ENCODE measurements at regions not wholly inside any gene's neighbourhood (a gene's known extent, or its start where the extent isn't known, plus 50 kb on each side); places are given as distances from the start of the nearest gene placed in this dataset.

GRCh38 chr10:52472406-52473146 lies 158.5 kb downstream of the DKK1 start:
- Histone ChIP-seq H2AK5ac (ENCODE audit: low read length, severe bottlenecking) (no peak overlapping the region), H4K91ac (ENCODE audit: low read length) (no peak overlapping the region), H3K27ac (ENCODE audit: low read length, poor library complexity, severe bottlenecking) (no peak overlapping the region), H3K4me3 (ENCODE audit: insufficient read depth in 1 of 2, low read depth in 1 of 2, low read length in 2 of 2) (no peak overlapping the region), H3K27me3 (ENCODE audit: control insufficient read depth in 1 of 2, insufficient read depth in 1 of 2, low read length in 2 of 2) (no peaks in the 10 kb centered on the region), H4K8ac (ENCODE audit: low read length) (no peak overlapping the region), H3K9me3 (ENCODE audit: control insufficient read depth, low read length) (no peaks in the 10 kb centered on the region), H3K4me2 (ENCODE audit: low read length, poor library complexity, severe bottlenecking) (no peak overlapping the region), H3K23ac (ENCODE audit: low read length in 2 of 2) (no peak overlapping the region), H2BK5ac (ENCODE audit: low read depth, low read length, poor library complexity, severe bottlenecking) (no peak overlapping the region), H3K4ac (ENCODE audit: low read depth in 1 of 2, low read length in 2 of 2) (no peak overlapping the region), H3K36me3 (ENCODE audit: control insufficient read depth in 1 of 2, insufficient read depth in 2 of 2, low read depth in 1 of 2, low read length in 2 of 2) (no peaks in the 10 kb centered on the region), H3K18ac (ENCODE audit: low read depth in 1 of 2, low read length in 2 of 2) (no peak overlapping the region), H3K9ac (ENCODE audit: low read length) (no peak overlapping the region), H2BK15ac (ENCODE audit: low read depth, poor library complexity, severe bottlenecking) (no peak overlapping the region), H2BK12ac (ENCODE audit: low read length in 2 of 2) (no peak overlapping the region), H3K14ac (ENCODE audit: low read length in 2 of 2) (no peak overlapping the region), H3K4me1 (ENCODE audit: control insufficient read depth, insufficient read depth, low read depth, low read length) (no peaks in the 10 kb centered on the region), H3K79me1 (replicated peaks; ENCODE audit: low read length, poor library complexity, severe bottlenecking) (no peaks in the 10 kb centered on the region), H2BK120ac (ENCODE audit: low read depth, low read length) (no peak overlapping the region), H2AFZ (ENCODE audit: low read depth, low read length) (no peak overlapping the region)
- WGBS: no CpG with 5 or more reads among the region's 5 CpGs
- DNase-seq: no peak

GRCh38 chr10:52474265-52474664 lies 160.2 kb downstream of the DKK1 start:
- Histone ChIP-seq H3K79me1 (replicated peaks; ENCODE audit: low read length, poor library complexity, severe bottlenecking) (no peaks in the 10 kb centered on the region), H4K8ac (ENCODE audit: low read length) (no peak overlapping the region), H2AK5ac (ENCODE audit: low read length, severe bottlenecking) (no peak overlapping the region), H3K4me2 (ENCODE audit: low read length, poor library complexity, severe bottlenecking) (no peak overlapping the region), H3K36me3 (ENCODE audit: control insufficient read depth in 1 of 2, insufficient read depth in 2 of 2, low read depth in 1 of 2, low read length in 2 of 2) (no peaks in the 10 kb centered on the region), H2AFZ (ENCODE audit: low read depth, low read length) (no peak overlapping the region), H3K27me3 (ENCODE audit: control insufficient read depth in 1 of 2, insufficient read depth in 1 of 2, low read length in 2 of 2) (no peaks in the 10 kb centered on the region), H3K9me3 (ENCODE audit: control insufficient read depth, low read length) (no peaks in the 10 kb centered on the region), H3K4me1 (ENCODE audit: control insufficient read depth, insufficient read depth, low read depth, low read length) (no peaks in the 10 kb centered on the region), H3K27ac (ENCODE audit: low read length, poor library complexity, severe bottlenecking) (no peak overlapping the region), H3K4me3 (ENCODE audit: insufficient read depth in 1 of 2, low read depth in 1 of 2, low read length in 2 of 2) (no peak overlapping the region), H3K14ac (ENCODE audit: low read length in 2 of 2) (no peak overlapping the region), H2BK12ac (ENCODE audit: low read length in 2 of 2) (no peak overlapping the region), H4K91ac (ENCODE audit: low read length) (no peak overlapping the region), H2BK120ac (ENCODE audit: low read depth, low read length) (no peak overlapping the region), H2BK15ac (ENCODE audit: low read depth, poor library complexity, severe bottlenecking) (no peak overlapping the region), H2BK5ac (ENCODE audit: low read depth, low read length, poor library complexity, severe bottlenecking) (no peak overlapping the region), H3K9ac (ENCODE audit: low read length) (no peak overlapping the region), H3K18ac (ENCODE audit: low read depth in 1 of 2, low read length in 2 of 2) (no peak overlapping the region), H3K23ac (ENCODE audit: low read length in 2 of 2) (no peak overlapping the region), H3K4ac (ENCODE audit: low read depth in 1 of 2, low read length in 2 of 2) (no peak overlapping the region)
- no peak for DNase-seq
- WGBS: 50% methylated on average over 1 of the region's 2 CpGs

GRCh38 chr10:52477305-52477704 lies 163.2 kb downstream of the DKK1 start:
- no peak overlapping the region for H3K9ac ChIP-seq (ENCODE audit: low read length)
- no peak for DNase-seq
- H3K14ac ChIP-seq (ENCODE audit: low read length in 2 of 2): no peak overlapping the region
- H3K4ac ChIP-seq (ENCODE audit: low read depth in 1 of 2, low read length in 2 of 2): no peak overlapping the region
- no peak overlapping the region for H2BK120ac ChIP-seq (ENCODE audit: low read depth, low read length)
- WGBS: 80% methylated on average over 3 of the region's 4 CpGs
- H2BK12ac ChIP-seq (ENCODE audit: low read length in 2 of 2): no peak overlapping the region
- H3K79me1 ChIP-seq (replicated peaks; ENCODE audit: low read length, poor library complexity, severe bottlenecking): no peaks in the 10 kb centered on the region
- H2AFZ ChIP-seq (ENCODE audit: low read depth, low read length): no peak overlapping the region
- H3K27me3 ChIP-seq (ENCODE audit: control insufficient read depth in 1 of 2, insufficient read depth in 1 of 2, low read length in 2 of 2): no peaks in the 10 kb centered on the region
- no peaks in the 10 kb centered on the region for H3K9me3 ChIP-seq (ENCODE audit: control insufficient read depth, low read length)
- no peak overlapping the region for H3K27ac ChIP-seq (ENCODE audit: low read length, poor library complexity, severe bottlenecking)
- no peak overlapping the region for H3K4me2 ChIP-seq (ENCODE audit: low read length, poor library complexity, severe bottlenecking)
- no peaks in the 10 kb centered on the region for H3K4me1 ChIP-seq (ENCODE audit: control insufficient read depth, insufficient read depth, low read depth, low read length)
- no peak overlapping the region for H3K18ac ChIP-seq (ENCODE audit: low read depth in 1 of 2, low read length in 2 of 2)
- no peaks in the 10 kb centered on the region for H3K36me3 ChIP-seq (ENCODE audit: control insufficient read depth in 1 of 2, insufficient read depth in 2 of 2, low read depth in 1 of 2, low read length in 2 of 2)
- no peak overlapping the region for H3K4me3 ChIP-seq (ENCODE audit: insufficient read depth in 1 of 2, low read depth in 1 of 2, low read length in 2 of 2)
- no peak overlapping the region for H2AK5ac ChIP-seq (ENCODE audit: low read length, severe bottlenecking)
- no peak overlapping the region for H2BK5ac ChIP-seq (ENCODE audit: low read depth, low read length, poor library complexity, severe bottlenecking)
- H4K91ac ChIP-seq (ENCODE audit: low read length): no peak overlapping the region
- H2BK15ac ChIP-seq (ENCODE audit: low read depth, poor library complexity, severe bottlenecking): no peak overlapping the region
- no peak overlapping the region for H3K23ac ChIP-seq (ENCODE audit: low read length in 2 of 2)
- H4K8ac ChIP-seq (ENCODE audit: low read length): no peak overlapping the region

- Histone ChIP-seq H2BK120ac (ENCODE audit: low read depth, low read length) (no peak overlapping the region), H3K4me1 (ENCODE audit: control insufficient read depth, insufficient read depth, low read depth, low read length) (no peaks in the 10 kb centered on the region), H3K9me3 (ENCODE audit: control insufficient read depth, low read length) (no peaks in the 10 kb centered on the region), H2BK12ac (ENCODE audit: low read length in 2 of 2) (no peak overlapping the region), H3K27me3 (ENCODE audit: control insufficient read depth in 1 of 2, insufficient read depth in 1 of 2, low read length in 2 of 2) (no peaks in the 10 kb centered on the region), H4K8ac (ENCODE audit: low read length) (no peak overlapping the region), H3K14ac (ENCODE audit: low read length in 2 of 2) (no peak overlapping the region), H3K36me3 (ENCODE audit: control insufficient read depth in 1 of 2, insufficient read depth in 2 of 2, low read depth in 1 of 2, low read length in 2 of 2) (no peaks in the 10 kb centered on the region), H2BK15ac (ENCODE audit: low read depth, poor library complexity, severe bottlenecking) (no peak overlapping the region), H3K23ac (ENCODE audit: low read length in 2 of 2) (no peak overlapping the region), H3K4me3 (ENCODE audit: insufficient read depth in 1 of 2, low read depth in 1 of 2, low read length in 2 of 2) (no peak overlapping the region), H3K27ac (ENCODE audit: low read length, poor library complexity, severe bottlenecking) (no peak overlapping the region), H3K4me2 (ENCODE audit: low read length, poor library complexity, severe bottlenecking) (no peak overlapping the region), H3K18ac (ENCODE audit: low read depth in 1 of 2, low read length in 2 of 2) (no peak overlapping the region), H3K4ac (ENCODE audit: low read depth in 1 of 2, low read length in 2 of 2) (no peak overlapping the region), H4K91ac (ENCODE audit: low read length) (no peak overlapping the region), H3K9ac (ENCODE audit: low read length) (no peak overlapping the region), H2AK5ac (ENCODE audit: low read length, severe bottlenecking) (no peak overlapping the region), H2AFZ (ENCODE audit: low read depth, low read length) (no peak overlapping the region), H2BK5ac (ENCODE audit: low read depth, low read length, poor library complexity, severe bottlenecking) (no peak overlapping the region), H3K79me1 (replicated peaks; ENCODE audit: low read length, poor library complexity, severe bottlenecking) (no peaks in the 10 kb centered on the region)
- DNase-seq: no peak
- 89% methylated on average over 1 of the region's 3 CpGs for WGBS
These were observed 165.5 kb downstream of the DKK1 start for GRCh38 chr10:52479567-52479966.

All from mesenchymal stem cell (in vitro differentiated cells and primary cell).